Peyer's patch (tissue), 4 donors: ENCODE measurements at regions not wholly inside any gene's neighbourhood (a gene's known extent, or its start where the extent isn't known, plus 50 kb on each side); places are given as distances from the start of the nearest gene placed in this dataset.

Experiments used
- POLR2A ChIP-seq, 2 donors: fragments of 450-650 bp; IDR thresholded peaks; one replicate each; pipeline ENCODE4 v1.5.1; 2017; ENCODE audit warnings: antibody characterized with exemption in 2 of 2, mild to moderate bottlenecking in 2 of 2, moderate library complexity in 2 of 2
- TF ChIP-seq, protein P1 (sequence below), 6 experiments: fragments of 450-650 bp in 4 of 6; fragments of 200-600 bp in 2 of 6; sonication (generic) in 1 of 6; IDR thresholded peaks; one replicate each; pipeline ENCODE4 v1.5.1; 2017 to 2019; ENCODE audit warnings: antibody characterized with exemption in 6 of 6, mild to moderate bottlenecking in 3 of 6, moderate library complexity in 1 of 6

DNA sequence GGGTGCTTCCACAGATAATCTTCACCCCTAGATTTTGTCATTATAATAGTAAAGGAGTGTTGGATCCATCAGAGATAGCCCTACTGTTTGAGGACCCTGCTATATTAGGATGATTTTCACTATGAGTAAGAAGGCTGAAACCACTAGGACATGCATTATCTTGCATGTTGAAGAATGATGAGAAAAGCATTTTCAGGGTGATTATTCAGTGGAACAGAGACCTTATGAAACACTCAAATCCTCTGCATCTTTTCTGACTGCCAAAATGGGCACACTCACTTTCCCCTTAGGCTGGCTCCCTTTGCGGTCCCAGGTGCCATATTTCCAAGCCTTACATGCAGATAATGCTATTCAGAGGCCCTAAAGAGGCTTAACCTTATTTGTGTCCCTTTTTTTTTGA, 296.9 kb downstream of the RND3 start:
- TF ChIP-seq, protein P1, sequence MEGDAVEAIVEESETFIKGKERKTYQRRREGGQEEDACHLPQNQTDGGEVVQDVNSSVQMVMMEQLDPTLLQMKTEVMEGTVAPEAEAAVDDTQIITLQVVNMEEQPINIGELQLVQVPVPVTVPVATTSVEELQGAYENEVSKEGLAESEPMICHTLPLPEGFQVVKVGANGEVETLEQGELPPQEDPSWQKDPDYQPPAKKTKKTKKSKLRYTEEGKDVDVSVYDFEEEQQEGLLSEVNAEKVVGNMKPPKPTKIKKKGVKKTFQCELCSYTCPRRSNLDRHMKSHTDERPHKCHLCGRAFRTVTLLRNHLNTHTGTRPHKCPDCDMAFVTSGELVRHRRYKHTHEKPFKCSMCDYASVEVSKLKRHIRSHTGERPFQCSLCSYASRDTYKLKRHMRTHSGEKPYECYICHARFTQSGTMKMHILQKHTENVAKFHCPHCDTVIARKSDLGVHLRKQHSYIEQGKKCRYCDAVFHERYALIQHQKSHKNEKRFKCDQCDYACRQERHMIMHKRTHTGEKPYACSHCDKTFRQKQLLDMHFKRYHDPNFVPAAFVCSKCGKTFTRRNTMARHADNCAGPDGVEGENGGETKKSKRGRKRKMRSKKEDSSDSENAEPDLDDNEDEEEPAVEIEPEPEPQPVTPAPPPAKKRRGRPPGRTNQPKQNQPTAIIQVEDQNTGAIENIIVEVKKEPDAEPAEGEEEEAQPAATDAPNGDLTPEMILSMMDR (IDR thresholded peaks at IDR 0.05): no peak
- TF ChIP-seq POLR2A (IDR thresholded peaks at IDR 0.05): no peak
